ENCODE measurements at regions not wholly inside any gene's neighbourhood (a gene's known extent, or its start where the extent isn't known, plus 50 kb on each side); places are given as distances from the start of the nearest gene placed in this dataset.

DNA sequence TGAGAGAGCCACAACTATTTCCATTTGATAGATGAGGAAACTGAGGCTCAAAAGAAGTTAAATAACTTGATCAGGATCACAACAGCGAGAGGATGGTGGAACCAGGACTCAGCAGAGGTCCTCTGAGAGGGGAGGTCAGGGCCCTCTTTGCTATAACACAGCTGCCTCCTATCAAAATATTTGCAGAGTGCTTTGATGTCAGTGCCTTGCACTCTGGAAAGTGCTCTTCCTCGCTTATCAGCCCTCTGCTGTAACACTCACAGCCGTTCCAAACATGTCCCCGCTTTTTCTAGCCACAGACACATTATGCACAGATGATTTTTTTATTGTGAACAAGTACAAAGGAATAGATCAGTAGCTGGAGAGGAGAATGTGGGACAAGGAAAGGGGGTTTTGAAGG lies 71.8 kb upstream of the ARHGAP29 start (continued):
- TF ChIP-seq ZNF550 (CRISPR knock-in tag; IDR thresholded peaks at IDR 0.05; ENCODE audit: borderline replicate concordance) (no peak), ZNF530 (CRISPR knock-in tag; IDR thresholded peaks at IDR 0.05; ENCODE audit: low read depth) (no peak), SIX4 (CRISPR knock-in tag; IDR thresholded peaks at IDR 0.05) (peak; percentile 62; the same call in 1 of the 2 replicates), ZNF569 (CRISPR knock-in tag; IDR thresholded peaks at IDR 0.05; ENCODE audit: borderline replicate concordance) (no peak), ZNF788 (CRISPR knock-in tag; IDR thresholded peaks at IDR 0.05; ENCODE audit: borderline replicate concordance) (no peak), KIAA2018 (CRISPR knock-in tag; IDR thresholded peaks at IDR 0.05; ENCODE audit: borderline replicate concordance) (no peak), ZNF264 (CRISPR knock-in tag; IDR thresholded peaks at IDR 0.05) (no peak), FIP1L1 (IDR thresholded peaks at IDR 0.05; ENCODE audit: borderline replicate concordance, insufficient read depth, low read depth, low read length) (no peak), MYNN (CRISPR knock-in tag; IDR thresholded peaks at IDR 0.05; ENCODE audit: low read depth) (no peak), HNRNPH1 (optimal IDR thresholded peaks at IDR 0.05; ENCODE audit: low read depth, low read length) (no peak)
- TF ChIP-seq, protein P1, sequence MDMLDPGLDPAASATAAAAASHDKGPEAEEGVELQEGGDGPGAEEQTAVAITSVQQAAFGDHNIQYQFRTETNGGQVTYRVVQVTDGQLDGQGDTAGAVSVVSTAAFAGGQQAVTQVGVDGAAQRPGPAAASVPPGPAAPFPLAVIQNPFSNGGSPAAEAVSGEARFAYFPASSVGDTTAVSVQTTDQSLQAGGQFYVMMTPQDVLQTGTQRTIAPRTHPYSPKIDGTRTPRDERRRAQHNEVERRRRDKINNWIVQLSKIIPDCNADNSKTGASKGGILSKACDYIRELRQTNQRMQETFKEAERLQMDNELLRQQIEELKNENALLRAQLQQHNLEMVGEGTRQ (IDR thresholded peaks at IDR 0.05; ENCODE audit: low read depth, low read length): no peak
- TF ChIP-seq, protein P1 (CRISPR knock-in tag; IDR thresholded peaks at IDR 0.05; ENCODE audit: borderline replicate concordance): no peak
- TF ChIP-seq, protein P2, sequence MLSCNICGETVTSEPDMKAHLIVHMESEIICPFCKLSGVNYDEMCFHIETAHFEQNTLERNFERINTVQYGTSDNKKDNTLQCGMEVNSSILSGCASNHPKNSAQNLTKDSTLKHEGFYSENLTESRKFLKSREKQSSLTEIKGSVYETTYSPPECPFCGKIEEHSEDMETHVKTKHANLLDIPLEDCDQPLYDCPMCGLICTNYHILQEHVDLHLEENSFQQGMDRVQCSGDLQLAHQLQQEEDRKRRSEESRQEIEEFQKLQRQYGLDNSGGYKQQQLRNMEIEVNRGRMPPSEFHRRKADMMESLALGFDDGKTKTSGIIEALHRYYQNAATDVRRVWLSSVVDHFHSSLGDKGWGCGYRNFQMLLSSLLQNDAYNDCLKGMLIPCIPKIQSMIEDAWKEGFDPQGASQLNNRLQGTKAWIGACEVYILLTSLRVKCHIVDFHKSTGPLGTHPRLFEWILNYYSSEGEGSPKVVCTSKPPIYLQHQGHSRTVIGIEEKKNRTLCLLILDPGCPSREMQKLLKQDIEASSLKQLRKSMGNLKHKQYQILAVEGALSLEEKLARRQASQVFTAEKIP (CRISPR knock-in tag; IDR thresholded peaks at IDR 0.05; ENCODE audit: borderline replicate concordance): no peak
- TF ChIP-seq, protein P3, sequence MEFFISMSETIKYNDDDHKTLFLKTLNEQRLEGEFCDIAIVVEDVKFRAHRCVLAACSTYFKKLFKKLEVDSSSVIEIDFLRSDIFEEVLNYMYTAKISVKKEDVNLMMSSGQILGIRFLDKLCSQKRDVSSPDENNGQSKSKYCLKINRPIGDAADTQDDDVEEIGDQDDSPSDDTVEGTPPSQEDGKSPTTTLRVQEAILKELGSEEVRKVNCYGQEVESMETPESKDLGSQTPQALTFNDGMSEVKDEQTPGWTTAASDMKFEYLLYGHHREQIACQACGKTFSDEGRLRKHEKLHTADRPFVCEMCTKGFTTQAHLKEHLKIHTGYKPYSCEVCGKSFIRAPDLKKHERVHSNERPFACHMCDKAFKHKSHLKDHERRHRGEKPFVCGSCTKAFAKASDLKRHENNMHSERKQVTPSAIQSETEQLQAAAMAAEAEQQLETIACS (CRISPR knock-in tag; IDR thresholded peaks at IDR 0.05): no peak

Data from HepG2 (cell line).